T-helper 17 cell (primary cell): ENCODE measurements at regions not wholly inside any gene's neighbourhood (a gene's known extent, or its start where the extent isn't known, plus 50 kb on each side); places are given as distances from the start of the nearest gene placed in this dataset.

ENCODE experiments used
- ATAC-seq: fragments of 150-1000 bp; cut with Tn5 transposase; 2 replicates; pipeline ENCODE4 v1.10.0; 2021; ENCODE audit warnings: mild to moderate bottlenecking, moderate library complexity
- DNase-seq, 3 donors: peaks; one replicate each; pipeline versions ENCODE4 v3.0.0 to v3.0.0-alpha.2; 2020 to 2021
- H3K9me3 ChIP-seq: one replicate; pipeline ENCODE4 v1.7.0; 2013; ENCODE audit warnings: low read length, mild to moderate bottlenecking; ENCODE audit not compliant: control insufficient read depth, poor library complexity, severe bottlenecking
- H3K27ac Mint-ChIP-seq: one replicate; pipeline ENCODE4 v1.8.0; 2022; ENCODE audit warnings: mild to moderate bottlenecking, moderate library complexity, mixed read lengths
- H3K27me3 Mint-ChIP-seq: one replicate; pipeline ENCODE4 v1.8.0; 2022; ENCODE audit warnings: mixed read lengths
- H3K36me3 Mint-ChIP-seq: one replicate; pipeline ENCODE4 v1.8.0; 2022; ENCODE audit warnings: low read depth, mixed read lengths
- H3K4me1 Mint-ChIP-seq: one replicate; pipeline ENCODE4 v1.8.0; 2022; ENCODE audit warnings: mild to moderate bottlenecking, mixed read lengths
- H3K4me3 Mint-ChIP-seq: one replicate; pipeline ENCODE4 v1.8.0; 2022; ENCODE audit warnings: mild to moderate bottlenecking, moderate library complexity, mixed read lengths

GRCh38 chr18:10055125-10055750 is 141.4 kb downstream of the VAPA start:
- H3K27ac Mint-ChIP-seq: no peak overlapping the region
- H3K36me3 Mint-ChIP-seq: no peaks in the 10 kb centered on the region
- ATAC-seq (no peak), DNase-seq (no peak)
- peaks cover 24% of the 10 kb centered on the region for H3K27me3 Mint-ChIP-seq
- H3K9me3 ChIP-seq: no peaks in the 10 kb centered on the region
- H3K4me1 Mint-ChIP-seq: no peaks in the 10 kb centered on the region
- H3K4me3 Mint-ChIP-seq: no peak overlapping the region

GRCh38 chr18:10056506-10056905 is 142.7 kb downstream of the VAPA start:
- H3K36me3 Mint-ChIP-seq: no peaks in the 10 kb centered on the region
- DNase-seq (no peak), ATAC-seq (no peak)
- no peaks in the 10 kb centered on the region for H3K4me1 Mint-ChIP-seq
- no peak overlapping the region for H3K4me3 Mint-ChIP-seq
- H3K9me3 ChIP-seq: no peaks in the 10 kb centered on the region
- peaks cover 24% of the 10 kb centered on the region for H3K27me3 Mint-ChIP-seq
- H3K27ac Mint-ChIP-seq: no peak overlapping the region

GRCh38 chr18:10057401-10057893 is 143.6 kb downstream of the VAPA start:
- DNase-seq (no peak), ATAC-seq (no peak)
- Mint-ChIP-seq H3K27ac (no peak overlapping the region), H3K36me3 (no peaks in the 10 kb centered on the region), H3K4me3 (no peak overlapping the region), H3K27me3 (peaks cover 28% of the 10 kb centered on the region), H3K4me1 (no peaks in the 10 kb centered on the region)
- H3K9me3 ChIP-seq: no peaks in the 10 kb centered on the region

- Mint-ChIP-seq H3K36me3 (no peaks in the 10 kb centered on the region), H3K27ac (no peak overlapping the region), H3K27me3 (peaks cover 24% of the 10 kb centered on the region), H3K4me3 (no peak overlapping the region), H3K4me1 (no peaks in the 10 kb centered on the region)
- no peaks in the 10 kb centered on the region for H3K9me3 ChIP-seq
- DNase-seq: no peak
- ATAC-seq: no peak
These were observed 144.3 kb downstream of the VAPA start for GRCh38 chr18:10057894-10058791.

- DNase-seq (no peak), ATAC-seq (no peak)
- no peaks in the 10 kb centered on the region for H3K4me1 Mint-ChIP-seq
- H3K27me3 Mint-ChIP-seq: peaks cover 27% of the 10 kb centered on the region
- no peaks in the 10 kb centered on the region for H3K9me3 ChIP-seq
- H3K4me3 Mint-ChIP-seq: no peak overlapping the region
- no peak overlapping the region for H3K27ac Mint-ChIP-seq
- no peaks in the 10 kb centered on the region for H3K36me3 Mint-ChIP-seq
These were observed 146.0 kb downstream of the VAPA start for GRCh38 chr18:10059610-10060468.

GRCh38 chr18:10060469-10060782 is 146.6 kb downstream of the VAPA start:
- H3K36me3 Mint-ChIP-seq: no peaks in the 10 kb centered on the region
- no peaks in the 10 kb centered on the region for H3K4me1 Mint-ChIP-seq
- DNase-seq (no peak), ATAC-seq (no peak)
- H3K27ac Mint-ChIP-seq: no peak overlapping the region
- peaks cover 26% of the 10 kb centered on the region for H3K27me3 Mint-ChIP-seq
- no peak overlapping the region for H3K4me3 Mint-ChIP-seq
- no peaks in the 10 kb centered on the region for H3K9me3 ChIP-seq

- DNase-seq: no peak
- Mint-ChIP-seq H3K4me1 (no peaks in the 10 kb centered on the region), H3K27ac (no peak overlapping the region), H3K27me3 (peaks cover 23% of the 10 kb centered on the region), H3K36me3 (no peaks in the 10 kb centered on the region), H3K4me3 (no peak overlapping the region)
- H3K9me3 ChIP-seq: no peaks in the 10 kb centered on the region
- no peak for ATAC-seq
These were observed 147.0 kb downstream of the VAPA start for GRCh38 chr18:10060841-10061240.

- Mint-ChIP-seq H3K27ac (no peak overlapping the region), H3K36me3 (no peaks in the 10 kb centered on the region), H3K27me3 (peaks cover 23% of the 10 kb centered on the region), H3K4me1 (no peaks in the 10 kb centered on the region), H3K4me3 (no peak overlapping the region)
- ATAC-seq (no peak), DNase-seq (no peak)
- no peaks in the 10 kb centered on the region for H3K9me3 ChIP-seq
These were observed 147.8 kb downstream of the VAPA start for GRCh38 chr18:10061566-10062140.

GRCh38 chr18:10062302-10063300 is 148.8 kb downstream of the VAPA start:
- Mint-ChIP-seq H3K36me3 (no peaks in the 10 kb centered on the region), H3K27me3 (peaks cover 17% of the 10 kb centered on the region), H3K4me3 (no peak overlapping the region), H3K4me1 (no peaks in the 10 kb centered on the region), H3K27ac (no peak overlapping the region)
- DNase-seq (no peak), ATAC-seq (no peak)
- no peaks in the 10 kb centered on the region for H3K9me3 ChIP-seq

GRCh38 chr18:10063489-10063888 is 149.7 kb downstream of the VAPA start:
- no peak overlapping the region for H3K4me3 Mint-ChIP-seq
- peaks cover 3% of the 10 kb centered on the region for H3K4me1 Mint-ChIP-seq
- H3K36me3 Mint-ChIP-seq: no peaks in the 10 kb centered on the region
- no peak overlapping the region for H3K27ac Mint-ChIP-seq
- ATAC-seq (no peak), DNase-seq (no peak)
- H3K27me3 Mint-ChIP-seq: peaks cover 26% of the 10 kb centered on the region
- H3K9me3 ChIP-seq: no peaks in the 10 kb centered on the region

- peaks cover 4% of the 10 kb centered on the region for H3K4me1 Mint-ChIP-seq
- peaks cover 31% of the 10 kb centered on the region for H3K27me3 Mint-ChIP-seq
- H3K36me3 Mint-ChIP-seq: no peaks in the 10 kb centered on the region
- ATAC-seq (no peak), DNase-seq (no peak)
- no peak overlapping the region for H3K4me3 Mint-ChIP-seq
- H3K9me3 ChIP-seq: no peaks in the 10 kb centered on the region
- no peak overlapping the region for H3K27ac Mint-ChIP-seq
These were observed 150.5 kb downstream of the VAPA start for GRCh38 chr18:10064267-10064666.

GRCh38 chr18:10065296-10065695 is 151.5 kb downstream of the VAPA start:
- Mint-ChIP-seq H3K27ac (no peak overlapping the region), H3K27me3 (peaks cover 24% of the 10 kb centered on the region), H3K4me1 (peaks cover 4% of the 10 kb centered on the region), H3K36me3 (no peaks in the 10 kb centered on the region), H3K4me3 (no peak overlapping the region)
- DNase-seq (no peak), ATAC-seq (no peak)
- no peaks in the 10 kb centered on the region for H3K9me3 ChIP-seq
